ENCODE measurements at regions not wholly inside any gene's neighbourhood (a gene's known extent, or its start where the extent isn't known, plus 50 kb on each side); places are given as distances from the start of the nearest gene placed in this dataset.

- TF ChIP-seq CTCF (IDR thresholded peaks at IDR 0.05 in 4 of 5, conservative IDR thresholded peaks at IDR 0.05 in 1 of 5) (no peak), POLR2A (IDR thresholded peaks at IDR 0.05) (no peak)
- H3K9me3 ChIP-seq, result no peaks in the 10 kb centered on the region
- ATAC-seq (peak in 1 of 2 donors; percentile 16), DNase-seq (no peak)
- no peaks in the 10 kb centered on the region for H3K36me3 ChIP-seq
- in situ Hi-C loops (cut with MboI; ENCODE audit: low sequenced_read_pairs in 4 of 4) (loop anchor here in 3 of 4 donors (5.0 to 10.0 kb wide), 3 partner anchors 156 to 229 kb away; no protein-coding TSS in a partner anchor), intact Hi-C loops (cut with DNase I; ENCODE audit: low total_unique reads) (loop anchor here (5.0 kb wide), 1 partner anchor 41 kb away; no protein-coding TSS in a partner anchor)
- H3K27ac ChIP-seq, result peak overlapping the region in 1 of 4 donors; percentile 64
- no peak overlapping the region for H3K4me3 ChIP-seq
- no peaks in the 10 kb centered on the region for H3K27me3 ChIP-seq
- peaks cover 11 to 14% of the 10 kb centered on the region in 2 donors for H3K4me1 ChIP-seq
Measured at GRCh38 chr20:20823476-20823881, 111.0 kb upstream of the RALGAPA2 start.

- no peak overlapping the region for H3K4me3 ChIP-seq
- no peaks in the 10 kb centered on the region for H3K9me3 ChIP-seq
- ATAC-seq (no peak), DNase-seq (no peak)
- no peaks in the 10 kb centered on the region for H3K36me3 ChIP-seq
- intact Hi-C loops (cut with DNase I; ENCODE audit: low total_unique reads) (loop anchor here (5.0 kb wide), 1 partner anchor 39 kb away; no protein-coding TSS in a partner anchor), in situ Hi-C loops (cut with MboI; ENCODE audit: low sequenced_read_pairs in 4 of 4) (loop anchor here in 3 of 4 donors (5.0 to 10.0 kb wide), 3 partner anchors 154 to 227 kb away; no protein-coding TSS in a partner anchor)
- H3K27me3 ChIP-seq, result no peaks in the 10 kb centered on the region
- H3K27ac ChIP-seq, result no peak overlapping the region
- H3K4me1 ChIP-seq, result peaks cover 11 to 14% of the 10 kb centered on the region in 2 donors
- TF ChIP-seq POLR2A (IDR thresholded peaks at IDR 0.05) (no peak), CTCF (IDR thresholded peaks at IDR 0.05 in 4 of 5, conservative IDR thresholded peaks at IDR 0.05 in 1 of 5) (no peak)
Measured at GRCh38 chr20:20821484-20822260, 109.2 kb upstream of the RALGAPA2 start.

GRCh38 chr20:20820785-20821483 is 108.5 kb upstream of the RALGAPA2 start:
- Histone ChIP-seq H3K9me3 (no peaks in the 10 kb centered on the region), H3K4me3 (no peak overlapping the region), H3K27ac (no peak overlapping the region), H3K4me1 (peaks cover 11 to 14% of the 10 kb centered on the region in 2 donors), H3K27me3 (no peaks in the 10 kb centered on the region), H3K36me3 (no peaks in the 10 kb centered on the region)
- DNase-seq (no peak), ATAC-seq (no peak)
- in situ Hi-C loops (cut with MboI; ENCODE audit: low sequenced_read_pairs in 4 of 4), result loop anchor here in 3 of 4 donors (5.0 to 10.0 kb wide), 3 partner anchors 154 to 226 kb away; no protein-coding TSS in a partner anchor
- TF ChIP-seq CTCF (IDR thresholded peaks at IDR 0.05 in 4 of 5, conservative IDR thresholded peaks at IDR 0.05 in 1 of 5) (no peak), POLR2A (IDR thresholded peaks at IDR 0.05) (no peak)
- intact Hi-C loops (cut with DNase I; ENCODE audit: low total_unique reads), result loop anchor here (5.0 kb wide), 1 partner anchor 39 kb away; no protein-coding TSS in a partner anchor

GRCh38 chr20:20820104-20820503 is 107.7 kb upstream of the RALGAPA2 start:
- peaks cover 8 to 14% of the 10 kb centered on the region in 2 donors for H3K4me1 ChIP-seq
- TF ChIP-seq POLR2A (IDR thresholded peaks at IDR 0.05), result no peak
- peak in 3 of 5 experiments; percentile 35 to 51 (median 49) for TF ChIP-seq CTCF (IDR thresholded peaks at IDR 0.05 in 4 of 5, conservative IDR thresholded peaks at IDR 0.05 in 1 of 5)
- ATAC-seq (no peak), DNase-seq (no peak)
- no peak overlapping the region for H3K4me3 ChIP-seq
- no peaks in the 10 kb centered on the region for H3K36me3 ChIP-seq
- intact Hi-C loops (cut with DNase I; ENCODE audit: low total_unique reads) (loop anchor here (5.0 kb wide), 1 partner anchor 38 kb away; no protein-coding TSS in a partner anchor), in situ Hi-C loops (cut with MboI; ENCODE audit: low sequenced_read_pairs in 4 of 4) (loop anchor here in 3 of 4 donors (5.0 to 10.0 kb wide), 3 partner anchors 153 to 225 kb away; no protein-coding TSS in a partner anchor)
- no peaks in the 10 kb centered on the region for H3K9me3 ChIP-seq
- H3K27ac ChIP-seq, result no peak overlapping the region
- no peaks in the 10 kb centered on the region for H3K27me3 ChIP-seq
